GM12891 (cell line): ENCODE measurements at regions not wholly inside any gene's neighbourhood (a gene's known extent, or its start where the extent isn't known, plus 50 kb on each side); places are given as distances from the start of the nearest gene placed in this dataset.

ENCODE experiments used
- DNase-seq: peaks from one replicate; pipeline ENCODE4 v3.0.0; 2011; ENCODE audit warnings: low spot score; ENCODE audit not compliant: insufficient read length
- FAIRE-seq: peaks from 2 replicates; lab custom pipeline; 2011; peaks lifted over from hg19 to GRCh38; lab: Jason Lieb, UNC
- PAX5 ChIP-seq: IDR thresholded peaks from 2 replicates; pipeline ENCODE4 v1.6.1; 2011; ENCODE audit warnings: low read length, moderate library complexity, mild to moderate bottlenecking; ENCODE audit not compliant: insufficient read depth, severe bottlenecking
- POLR2A ChIP-seq: IDR thresholded peaks from 2 replicates; pipeline ENCODE4 v1.6.1; 2011; ENCODE audit warnings: low read depth, low read length, control low read depth
- POLR2AphosphoS5 ChIP-seq: IDR thresholded peaks from 2 replicates; pipeline ENCODE4 v1.6.1; 2011; ENCODE audit warnings: low read depth, low read length, control low read depth
- POU2F2 ChIP-seq: IDR thresholded peaks from 2 replicates; pipeline ENCODE4 v1.6.1; 2011; ENCODE audit warnings: low read depth, mild to moderate bottlenecking, control low read depth, low read length, moderate library complexity
- SPI1 ChIP-seq: IDR thresholded peaks from 2 replicates; pipeline ENCODE4 v1.6.1; 2011; ENCODE audit warnings: low read depth, low read length, control low read depth
- TAF1 ChIP-seq: IDR thresholded peaks from 2 replicates; pipeline ENCODE4 v1.6.1; 2011; ENCODE audit warnings: low read depth, low read length, control low read depth

DNA sequence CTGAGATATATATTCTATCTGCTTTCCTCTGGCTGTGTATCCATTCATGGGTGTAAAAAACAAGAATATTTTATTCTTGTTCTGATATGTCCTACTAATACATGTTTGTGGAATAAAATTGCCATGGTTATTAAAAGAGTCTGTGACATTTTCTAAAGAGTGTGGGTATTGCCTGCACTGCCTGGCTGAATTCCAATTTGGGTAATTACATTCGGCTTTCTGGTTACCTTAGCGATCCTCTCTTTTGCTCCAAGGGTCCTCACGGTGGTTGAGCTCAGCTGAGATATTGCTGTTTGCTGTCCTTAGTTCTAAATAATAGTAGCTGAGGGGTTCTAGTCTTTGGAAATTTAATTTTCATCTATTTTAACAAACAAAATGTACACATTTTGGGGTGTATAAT, 301.4 kb upstream of the DNAJC19 start:
- FAIRE-seq: no peak
- TF ChIP-seq TAF1 (no peak), PAX5 (no peak), POLR2AphosphoS5 (no peak), POLR2A (no peak), POU2F2 (no peak), SPI1 (no peak)
- no peak for DNase-seq

DNA sequence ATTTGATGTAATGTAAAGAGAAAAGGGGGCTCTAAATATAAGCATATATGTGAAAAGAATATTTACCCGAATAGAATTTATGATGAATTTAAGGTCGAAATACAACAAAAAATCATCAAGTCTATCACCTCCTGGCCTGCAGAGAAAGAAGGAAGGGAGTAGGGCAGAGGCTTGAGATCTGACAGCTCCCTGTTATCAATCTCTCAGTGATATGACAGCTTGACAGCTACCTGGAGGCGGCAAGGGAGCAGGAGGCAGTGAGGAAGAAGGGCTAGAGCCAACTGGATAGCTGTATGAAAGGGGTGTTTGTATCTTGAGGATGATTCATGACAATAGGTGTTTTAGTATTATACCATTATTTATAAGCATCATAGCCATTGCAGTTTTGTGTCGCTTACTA, 299.8 kb upstream of the DNAJC19 start:
- TF ChIP-seq POLR2A (no peak), TAF1 (no peak), POLR2AphosphoS5 (no peak), PAX5 (no peak), SPI1 (no peak), POU2F2 (no peak)
- FAIRE-seq: no peak
- DNase-seq: no peak

DNA sequence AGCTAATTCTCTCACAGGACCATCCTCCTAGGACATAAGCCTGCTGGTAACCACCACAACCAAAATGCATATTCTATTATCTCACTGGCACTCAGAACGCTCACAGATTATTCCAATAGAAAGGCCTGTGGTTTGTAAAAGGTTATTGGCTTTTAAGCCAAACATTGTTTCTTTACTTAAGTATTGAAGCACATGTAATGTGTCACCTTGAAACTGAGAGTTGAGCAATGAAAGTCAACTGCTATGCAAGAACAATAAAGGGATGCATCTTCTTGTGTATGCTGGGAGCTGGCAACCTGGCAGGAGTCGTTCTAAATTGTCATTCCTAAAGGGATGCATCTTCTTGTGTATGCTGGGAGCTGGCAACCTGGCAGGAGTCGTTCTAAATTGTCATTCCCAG, 298.6 kb upstream of the DNAJC19 start:
- DNase-seq: no peak
- TF ChIP-seq TAF1 (no peak), POU2F2 (no peak), POLR2A (no peak), POLR2AphosphoS5 (no peak), PAX5 (no peak), SPI1 (no peak)
- no peak for FAIRE-seq

DNA sequence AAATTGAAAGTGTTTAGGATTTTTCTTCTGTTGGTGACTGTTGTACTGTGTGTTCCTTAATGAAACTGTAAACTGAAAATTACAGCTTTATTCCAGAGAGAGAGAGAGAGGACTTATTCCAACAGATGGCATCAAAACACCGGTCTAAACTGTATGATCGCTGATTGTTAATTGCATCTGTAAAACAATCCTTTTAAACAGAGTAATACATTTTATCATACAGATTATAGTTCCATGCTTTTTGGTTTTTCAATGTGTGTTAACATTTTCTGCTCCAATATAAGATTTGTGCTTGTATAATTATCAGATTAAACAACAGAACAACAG, 289.7 kb upstream of the DNAJC19 start:
- no peak for DNase-seq
- no peak for TF ChIP-seq POLR2AphosphoS5
- FAIRE-seq: no peak

DNA sequence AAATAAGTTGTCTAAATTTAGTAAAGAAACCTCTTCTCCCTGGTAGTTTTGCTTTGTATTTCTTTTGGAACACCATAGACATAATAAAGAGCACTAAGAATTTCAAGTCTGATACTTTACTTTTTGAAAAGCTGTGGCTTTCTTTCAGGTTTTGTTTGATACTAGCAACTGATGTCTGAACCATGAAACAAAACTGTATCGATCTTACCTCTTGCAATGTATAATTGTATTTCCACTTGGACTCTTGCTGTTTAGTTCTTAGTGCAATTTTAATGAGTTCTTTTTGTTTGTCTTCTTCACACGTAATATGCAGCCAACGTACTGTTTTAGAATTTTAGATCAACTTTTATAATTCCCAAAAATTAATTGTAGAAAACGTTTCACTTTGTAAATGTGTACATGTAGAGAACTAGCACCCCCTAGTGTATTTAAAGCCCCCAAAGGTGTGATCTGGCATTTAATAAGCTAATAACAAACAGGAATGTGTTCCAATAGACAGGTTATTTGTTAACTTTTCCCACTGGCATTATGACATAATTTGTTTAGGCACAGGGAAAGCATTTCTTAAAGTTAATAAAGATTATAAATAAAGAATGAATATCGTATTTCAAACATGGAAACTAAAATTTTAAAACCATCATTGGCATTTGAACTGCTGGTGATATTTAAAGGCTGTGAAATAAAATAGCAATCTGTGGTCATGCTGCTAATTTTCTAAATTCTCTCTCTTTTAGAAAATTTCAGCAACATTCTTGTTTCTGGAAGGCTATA, 289.1 kb upstream of the DNAJC19 start:
- FAIRE-seq (no peak), DNase-seq (no peak)
- TF ChIP-seq PAX5: no peak
- TF ChIP-seq POLR2AphosphoS5: no peak

DNA sequence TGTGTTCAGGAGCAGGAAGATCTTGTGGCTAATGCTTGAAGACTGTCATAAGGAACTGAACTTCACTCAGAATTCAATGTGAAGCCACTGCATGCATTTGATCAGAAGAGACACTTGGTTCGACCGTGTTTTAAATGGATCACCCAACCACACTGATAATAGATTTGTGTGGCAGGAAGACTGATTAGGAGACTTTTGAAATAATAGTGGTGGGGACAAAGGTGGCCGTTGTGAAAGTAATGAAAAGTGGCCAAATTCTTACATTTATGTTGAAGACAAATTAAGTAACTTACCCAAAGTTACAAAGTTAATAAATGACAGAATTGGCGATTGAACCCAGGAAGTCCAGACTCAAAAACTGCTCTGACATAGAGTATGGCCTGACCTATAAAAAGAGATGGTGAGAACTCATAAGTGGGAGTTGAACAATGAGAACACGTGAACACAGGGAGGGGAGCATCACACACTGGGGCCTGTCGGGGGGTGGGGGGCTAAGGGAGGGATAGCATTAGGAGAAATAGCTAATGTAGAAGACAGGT, 286.9 kb upstream of the DNAJC19 start:
- DNase-seq (no peak), FAIRE-seq (no peak)
- TF ChIP-seq POLR2A: no peak
- no peak for TF ChIP-seq TAF1
- TF ChIP-seq PAX5: no peak
- TF ChIP-seq POLR2AphosphoS5: no peak
- TF ChIP-seq POU2F2: no peak
- TF ChIP-seq SPI1: no peak

DNA sequence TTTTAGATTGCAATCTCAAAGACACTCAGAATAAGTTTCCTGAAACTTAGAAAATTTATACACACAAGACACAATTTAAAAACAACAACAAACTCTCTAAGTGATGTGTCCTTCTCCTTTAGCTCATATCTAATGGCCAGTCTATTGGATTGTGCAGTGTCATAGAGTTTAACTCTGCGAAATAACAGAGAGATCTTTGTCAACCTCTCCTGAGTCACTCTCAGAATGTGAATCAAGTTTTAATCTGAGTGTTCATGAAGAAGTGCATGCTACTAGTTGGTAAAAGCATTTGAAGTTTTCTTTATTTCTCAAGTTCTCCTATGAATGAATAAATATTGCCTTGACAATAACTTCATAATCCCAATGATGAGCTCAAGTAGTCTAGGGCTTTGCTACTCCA, 284.5 kb upstream of the DNAJC19 start:
- DNase-seq (no peak), FAIRE-seq (no peak)
- TF ChIP-seq SPI1 (no peak), PAX5 (no peak), POU2F2 (no peak), POLR2AphosphoS5 (no peak), POLR2A (no peak), TAF1 (no peak)

DNA sequence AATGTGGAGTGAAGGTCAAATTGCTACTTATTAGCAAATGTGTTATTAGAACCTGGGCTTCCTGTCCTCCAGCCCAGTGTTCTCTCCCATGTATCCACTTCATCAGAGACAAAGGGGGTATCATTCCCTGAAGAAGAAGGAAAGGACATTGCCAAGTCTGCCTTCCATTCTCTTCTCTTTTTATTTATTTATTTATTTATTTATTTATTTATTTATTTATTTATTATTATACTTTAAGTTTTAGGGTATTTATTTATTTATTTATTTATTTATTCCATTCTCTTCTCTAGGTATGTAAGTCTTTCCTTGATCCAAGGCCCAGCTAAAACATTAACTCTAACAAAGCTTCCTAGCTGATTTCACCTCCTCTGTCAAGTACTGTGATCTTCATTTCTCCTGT, 277.8 kb upstream of the DNAJC19 start:
- FAIRE-seq (no peak), DNase-seq (no peak)
- TF ChIP-seq POU2F2 (no peak), TAF1 (no peak), POLR2A (no peak), SPI1 (no peak), PAX5 (no peak), POLR2AphosphoS5 (no peak)

DNA sequence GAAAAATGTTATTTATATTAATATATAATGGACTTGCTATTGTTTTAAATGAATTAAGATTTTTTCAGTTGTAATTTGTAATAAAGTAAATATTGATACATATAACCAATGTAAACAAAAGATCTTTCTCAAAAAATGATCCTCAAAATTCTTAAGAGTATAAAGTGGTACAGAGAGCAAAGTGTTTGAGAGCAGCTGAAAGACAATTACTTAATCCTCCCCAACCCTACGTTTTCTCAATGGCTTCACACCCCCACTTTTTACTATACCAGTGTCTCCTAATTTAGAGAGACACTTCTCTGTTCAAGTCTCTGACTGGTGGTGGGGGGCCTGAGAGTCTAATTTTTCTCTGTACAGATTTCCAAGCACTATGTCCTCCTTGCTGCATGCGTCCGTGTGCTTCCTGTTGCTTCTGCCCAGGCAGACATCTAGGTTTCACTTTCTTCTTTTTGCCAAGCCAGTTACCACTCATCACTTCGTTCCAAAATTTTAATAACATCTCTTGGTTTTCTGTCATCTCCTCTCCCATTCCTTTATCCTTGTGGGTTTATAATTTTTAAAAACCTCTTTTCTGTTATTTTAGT, 276.3 kb upstream of the DNAJC19 start:
- TF ChIP-seq TAF1: no peak
- no peak for TF ChIP-seq POLR2AphosphoS5
- TF ChIP-seq PAX5: no peak
- TF ChIP-seq SPI1: no peak
- TF ChIP-seq POU2F2: no peak
- TF ChIP-seq POLR2A: no peak
- DNase-seq (no peak), FAIRE-seq (no peak)

DNA sequence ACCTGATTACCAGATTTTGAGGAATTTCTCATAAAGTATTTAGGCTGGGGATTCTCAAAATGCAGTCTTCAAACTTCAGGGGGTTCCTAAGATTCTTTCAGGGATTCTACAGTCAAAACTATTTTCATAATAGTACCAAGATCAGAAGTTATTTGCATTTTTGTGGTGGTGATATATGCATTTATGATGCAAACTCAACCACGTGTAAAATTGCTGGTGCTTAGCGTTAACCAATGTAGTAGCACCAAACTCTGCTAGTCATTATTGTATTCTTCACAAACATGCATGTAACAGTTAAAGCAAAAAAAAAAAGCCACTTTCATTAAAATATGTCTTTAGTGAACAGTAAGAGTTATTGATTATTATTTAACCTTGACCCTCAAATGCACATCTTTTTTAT, 274.9 kb upstream of the DNAJC19 start:
- FAIRE-seq: no peak
- no peak for DNase-seq
- TF ChIP-seq POLR2A: no peak
